ENCODE measurements at regions not wholly inside any gene's neighbourhood (a gene's known extent, or its start where the extent isn't known, plus 50 kb on each side); places are given as distances from the start of the nearest gene placed in this dataset.

- peak; percentile 27 for DNase-seq (ENCODE audit: low spot score)
- Histone ChIP-seq H3K4me1 (ENCODE audit: insufficient read depth) (peaks cover 23% of the 10 kb centered on the region), H3K9me2 (ENCODE audit: insufficient read depth) (no peaks in the 10 kb centered on the region), H2AFZ (no peak overlapping the region), H3K4me3 (no peak overlapping the region), H3K27me3 (ENCODE audit: insufficient read depth) (0 out of 2 replicates have a peak, but pooled peaks cover 7% of the 10 kb centered on the region), H3K4me2 (peak overlapping the region; percentile 40; the same call in 1 of the 2 replicates), H3K36me3 (ENCODE audit: insufficient read depth) (no peaks in the 10 kb centered on the region; the same call in 1 of the 2 replicates), H3K79me2 (replicated peaks; ENCODE audit: insufficient read depth) (no peaks in the 10 kb centered on the region), H3F3A (replicated peaks; ENCODE audit: low read depth) (no peaks in the 10 kb centered on the region), H4K20me1 (replicated peaks; ENCODE audit: insufficient read depth) (no peaks in the 10 kb centered on the region; the same call in 1 of the 2 replicates), H3K27ac (ENCODE audit: low read depth) (no peak overlapping the region)
- Mint-ChIP-seq H3K4me3 (no peak overlapping the region), H3K9me3 (peaks cover 14% of the 10 kb centered on the region; the same call in 2 of the 3 replicates), H3K27me3 (ENCODE audit: insufficient read depth, low read depth, poor library complexity) (peaks cover 15% of the 10 kb centered on the region), H3K27ac (no peak overlapping the region), H3K4me1 (peaks cover 25% of the 10 kb centered on the region), H3K36me3 (ENCODE audit: low read depth) (peaks cover 13% of the 10 kb centered on the region)
- ATAC-seq = peak; percentile 46
- no peak for TF ChIP-seq JUNB (IDR thresholded peaks at IDR 0.05; ENCODE audit: unreplicated experiment)
- no peak for TF ChIP-seq STAT1 (IDR thresholded peaks at IDR 0.05; ENCODE audit: unreplicated experiment)
- TF ChIP-seq EZH2 (IDR thresholded peaks at IDR 0.05; ENCODE audit: low read depth, unreplicated experiment) = no peak
- no peak for TF ChIP-seq ZNF462 (CRISPR knock-in tag; IDR thresholded peaks at IDR 0.05)
- TF ChIP-seq CREB1 (CRISPR knock-in tag; IDR thresholded peaks at IDR 0.05; ENCODE audit: low read depth) = no peak
- TF ChIP-seq, protein P1, sequence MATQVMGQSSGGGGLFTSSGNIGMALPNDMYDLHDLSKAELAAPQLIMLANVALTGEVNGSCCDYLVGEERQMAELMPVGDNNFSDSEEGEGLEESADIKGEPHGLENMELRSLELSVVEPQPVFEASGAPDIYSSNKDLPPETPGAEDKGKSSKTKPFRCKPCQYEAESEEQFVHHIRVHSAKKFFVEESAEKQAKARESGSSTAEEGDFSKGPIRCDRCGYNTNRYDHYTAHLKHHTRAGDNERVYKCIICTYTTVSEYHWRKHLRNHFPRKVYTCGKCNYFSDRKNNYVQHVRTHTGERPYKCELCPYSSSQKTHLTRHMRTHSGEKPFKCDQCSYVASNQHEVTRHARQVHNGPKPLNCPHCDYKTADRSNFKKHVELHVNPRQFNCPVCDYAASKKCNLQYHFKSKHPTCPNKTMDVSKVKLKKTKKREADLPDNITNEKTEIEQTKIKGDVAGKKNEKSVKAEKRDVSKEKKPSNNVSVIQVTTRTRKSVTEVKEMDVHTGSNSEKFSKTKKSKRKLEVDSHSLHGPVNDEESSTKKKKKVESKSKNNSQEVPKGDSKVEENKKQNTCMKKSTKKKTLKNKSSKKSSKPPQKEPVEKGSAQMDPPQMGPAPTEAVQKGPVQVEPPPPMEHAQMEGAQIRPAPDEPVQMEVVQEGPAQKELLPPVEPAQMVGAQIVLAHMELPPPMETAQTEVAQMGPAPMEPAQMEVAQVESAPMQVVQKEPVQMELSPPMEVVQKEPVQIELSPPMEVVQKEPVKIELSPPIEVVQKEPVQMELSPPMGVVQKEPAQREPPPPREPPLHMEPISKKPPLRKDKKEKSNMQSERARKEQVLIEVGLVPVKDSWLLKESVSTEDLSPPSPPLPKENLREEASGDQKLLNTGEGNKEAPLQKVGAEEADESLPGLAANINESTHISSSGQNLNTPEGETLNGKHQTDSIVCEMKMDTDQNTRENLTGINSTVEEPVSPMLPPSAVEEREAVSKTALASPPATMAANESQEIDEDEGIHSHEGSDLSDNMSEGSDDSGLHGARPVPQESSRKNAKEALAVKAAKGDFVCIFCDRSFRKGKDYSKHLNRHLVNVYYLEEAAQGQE (IDR thresholded peaks at IDR 0.05; ENCODE audit: unreplicated experiment) = no peak
- TF ChIP-seq, protein P2, sequence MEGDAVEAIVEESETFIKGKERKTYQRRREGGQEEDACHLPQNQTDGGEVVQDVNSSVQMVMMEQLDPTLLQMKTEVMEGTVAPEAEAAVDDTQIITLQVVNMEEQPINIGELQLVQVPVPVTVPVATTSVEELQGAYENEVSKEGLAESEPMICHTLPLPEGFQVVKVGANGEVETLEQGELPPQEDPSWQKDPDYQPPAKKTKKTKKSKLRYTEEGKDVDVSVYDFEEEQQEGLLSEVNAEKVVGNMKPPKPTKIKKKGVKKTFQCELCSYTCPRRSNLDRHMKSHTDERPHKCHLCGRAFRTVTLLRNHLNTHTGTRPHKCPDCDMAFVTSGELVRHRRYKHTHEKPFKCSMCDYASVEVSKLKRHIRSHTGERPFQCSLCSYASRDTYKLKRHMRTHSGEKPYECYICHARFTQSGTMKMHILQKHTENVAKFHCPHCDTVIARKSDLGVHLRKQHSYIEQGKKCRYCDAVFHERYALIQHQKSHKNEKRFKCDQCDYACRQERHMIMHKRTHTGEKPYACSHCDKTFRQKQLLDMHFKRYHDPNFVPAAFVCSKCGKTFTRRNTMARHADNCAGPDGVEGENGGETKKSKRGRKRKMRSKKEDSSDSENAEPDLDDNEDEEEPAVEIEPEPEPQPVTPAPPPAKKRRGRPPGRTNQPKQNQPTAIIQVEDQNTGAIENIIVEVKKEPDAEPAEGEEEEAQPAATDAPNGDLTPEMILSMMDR (conservative IDR thresholded peaks at IDR 0.05; ENCODE audit: low read depth in 2 of 2) = no peak
- TF ChIP-seq ZNF331 (CRISPR knock-in tag; IDR thresholded peaks at IDR 0.05; ENCODE audit: low read depth) = no peak
- no peak for TF ChIP-seq POLR2AphosphoS5 (IDR thresholded peaks at IDR 0.05; ENCODE audit: low read depth)
- TF ChIP-seq NANOG (IDR thresholded peaks at IDR 0.05; ENCODE audit: borderline replicate concordance) = no peak
- no peak for TF ChIP-seq ZNF114 (CRISPR knock-in tag; IDR thresholded peaks at IDR 0.05)
- TF ChIP-seq, protein P3, sequence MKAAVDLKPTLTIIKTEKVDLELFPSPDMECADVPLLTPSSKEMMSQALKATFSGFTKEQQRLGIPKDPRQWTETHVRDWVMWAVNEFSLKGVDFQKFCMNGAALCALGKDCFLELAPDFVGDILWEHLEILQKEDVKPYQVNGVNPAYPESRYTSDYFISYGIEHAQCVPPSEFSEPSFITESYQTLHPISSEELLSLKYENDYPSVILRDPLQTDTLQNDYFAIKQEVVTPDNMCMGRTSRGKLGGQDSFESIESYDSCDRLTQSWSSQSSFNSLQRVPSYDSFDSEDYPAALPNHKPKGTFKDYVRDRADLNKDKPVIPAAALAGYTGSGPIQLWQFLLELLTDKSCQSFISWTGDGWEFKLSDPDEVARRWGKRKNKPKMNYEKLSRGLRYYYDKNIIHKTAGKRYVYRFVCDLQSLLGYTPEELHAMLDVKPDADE (IDR thresholded peaks at IDR 0.05) = no peak
- no peak for TF ChIP-seq EZH2phosphoT487 (IDR thresholded peaks at IDR 0.05; ENCODE audit: unreplicated experiment)
Measured at GRCh38 chr12:3420693-3421092, 70.3 kb upstream of the PRMT8 start.

Measured in GM23338 (cell line).